Activated naive CD8-positive, alpha-beta T cell treated with anti-CD3 and anti-CD28 coated beads, Interleukin-2, amount 10 ng/mL, durations not matched to agents 7 days and 5 days (primary cell): ENCODE measurements at regions not wholly inside any gene's neighbourhood (a gene's known extent, or its start where the extent isn't known, plus 50 kb on each side); places are given as distances from the start of the nearest gene placed in this dataset.
"Not testable (repeated sequence)": the region's sequence is repeated elsewhere in the genome, so short reads cannot be mapped to it uniquely, and the experiment has no call there.

Experiments
- ATAC-seq: fragments of 150-1000 bp; cut with Tn5 transposase; one replicate; pipeline ENCODE4 v1.10.0; 2021; ENCODE audit warnings: low read depth, moderate library complexity
- POLR2A ChIA-PET: fragments of 350-600 bp; sonication (Branson Sonifier 250); formaldehyde crosslinking; loops from one replicate; lab custom pipeline; 2021; ENCODE audit warnings: antibody characterized with exemption; lab: Charles Lee
- DNase-seq: peaks from one replicate; pipeline ENCODE4 v3.0.0; 2021
- H3K27ac Mint-ChIP-seq: one replicate; pipeline ENCODE4 v1.8.0; 2022; ENCODE audit warnings: mild to moderate bottlenecking, mixed read lengths
- H3K27me3 Mint-ChIP-seq: one replicate; pipeline ENCODE4 v1.8.0; 2022; ENCODE audit warnings: mild to moderate bottlenecking, moderate library complexity, mixed read lengths
- H3K36me3 Mint-ChIP-seq: one replicate; pipeline ENCODE4 v1.8.0; 2021; ENCODE audit warnings: mild to moderate bottlenecking, mixed read lengths
- H3K4me1 Mint-ChIP-seq: one replicate; pipeline ENCODE4 v1.8.0; 2021; ENCODE audit warnings: mixed read lengths
- H3K4me3 Mint-ChIP-seq: one replicate; pipeline ENCODE4 v1.8.0; 2022; ENCODE audit warnings: mild to moderate bottlenecking, moderate library complexity, mixed read lengths
- H3K9me3 Mint-ChIP-seq: one replicate; pipeline ENCODE4 v1.8.0; 2021; ENCODE audit warnings: mixed read lengths

- POLR2A ChIA-PET: no interaction called here
- H3K27ac Mint-ChIP-seq: no peak overlapping the region
Measured at GRCh38 chr4:27789773-27790172, 929.1 kb downstream of the STIM2 start.

GRCh38 chr4:27790911-27791310, 930.3 kb downstream of the STIM2 start:
- no peaks in the 10 kb centered on the region for H3K4me1 Mint-ChIP-seq
- DNase-seq: no peak
- H3K27ac Mint-ChIP-seq: no peak overlapping the region
- H3K27me3 Mint-ChIP-seq: no peaks in the 10 kb centered on the region
- no peaks in the 10 kb centered on the region for H3K36me3 Mint-ChIP-seq
- POLR2A ChIA-PET: no interaction called here
- H3K4me3 Mint-ChIP-seq: no peak overlapping the region
- peaks cover 2% of the 10 kb centered on the region for H3K9me3 Mint-ChIP-seq
- no peak for ATAC-seq

More at GRCh38 chr4:27789773-27790172, 929.1 kb downstream of the STIM2 start:
- ATAC-seq (no peak), DNase-seq (no peak)
- Mint-ChIP-seq H3K9me3 (peaks cover 2% of the 10 kb centered on the region), H3K36me3 (no peaks in the 10 kb centered on the region), H3K4me3 (no peak overlapping the region), H3K27me3 (no peaks in the 10 kb centered on the region), H3K4me1 (no peaks in the 10 kb centered on the region)

- Mint-ChIP-seq H3K4me3 (no peak overlapping the region), H3K36me3 (no peaks in the 10 kb centered on the region)
- POLR2A ChIA-PET: no interaction called here
Measured at GRCh38 chr4:27791640-27792039, 931.0 kb downstream of the STIM2 start.

GRCh38 chr4:27807207-27807606, 946.6 kb downstream of the STIM2 start:
- ATAC-seq (no peak), DNase-seq (no peak)
- Mint-ChIP-seq H3K4me3 (no peak overlapping the region), H3K9me3 (peaks cover 4% of the 10 kb centered on the region), H3K27me3 (no peaks in the 10 kb centered on the region), H3K27ac (no peak overlapping the region), H3K36me3 (no peaks in the 10 kb centered on the region), H3K4me1 (no peaks in the 10 kb centered on the region)
- POLR2A ChIA-PET: no interaction called here

More at GRCh38 chr4:27791640-27792039, 931.0 kb downstream of the STIM2 start:
- no peak overlapping the region for H3K27ac Mint-ChIP-seq
- H3K27me3 Mint-ChIP-seq: no peaks in the 10 kb centered on the region
- no peak for DNase-seq
- H3K9me3 Mint-ChIP-seq: peaks cover 2% of the 10 kb centered on the region
- no peaks in the 10 kb centered on the region for H3K4me1 Mint-ChIP-seq
- ATAC-seq: no peak

GRCh38 chr4:27811948-27812347, 951.3 kb downstream of the STIM2 start:
- Mint-ChIP-seq H3K27me3 (no peaks in the 10 kb centered on the region), H3K9me3 (peaks cover 9% of the 10 kb centered on the region)
- POLR2A ChIA-PET: no interaction called here

GRCh38 chr4:27813226-27813625, 952.6 kb downstream of the STIM2 start:
- H3K36me3 Mint-ChIP-seq, H3K4me3 Mint-ChIP-seq, H3K27ac Mint-ChIP-seq, POLR2A ChIA-PET, H3K4me1 Mint-ChIP-seq, H3K27me3 Mint-ChIP-seq, ATAC-seq, DNase-seq: not testable (repeated sequence)
- peaks cover 11% of the 10 kb centered on the region for H3K9me3 Mint-ChIP-seq

More at GRCh38 chr4:27811948-27812347, 951.3 kb downstream of the STIM2 start:
- H3K4me1 Mint-ChIP-seq: no peaks in the 10 kb centered on the region
- no peaks in the 10 kb centered on the region for H3K36me3 Mint-ChIP-seq
- no peak overlapping the region for H3K27ac Mint-ChIP-seq
- H3K4me3 Mint-ChIP-seq: no peak overlapping the region
- ATAC-seq (no peak), DNase-seq (no peak)

- peaks cover 11% of the 10 kb centered on the region for H3K9me3 Mint-ChIP-seq
Measured at GRCh38 chr4:27813699-27814425, 953.2 kb downstream of the STIM2 start.

GRCh38 chr4:27819246-27819645, 958.6 kb downstream of the STIM2 start:
- ATAC-seq: no peak
- H3K4me1 Mint-ChIP-seq: no peaks in the 10 kb centered on the region
- H3K9me3 Mint-ChIP-seq: peaks cover 6% of the 10 kb centered on the region
- POLR2A ChIA-PET: no interaction called here
- DNase-seq: no peak
- no peaks in the 10 kb centered on the region for H3K27me3 Mint-ChIP-seq
- H3K4me3 Mint-ChIP-seq: no peak overlapping the region
- no peak overlapping the region for H3K27ac Mint-ChIP-seq
- H3K36me3 Mint-ChIP-seq: no peaks in the 10 kb centered on the region

More at GRCh38 chr4:27813699-27814425, 953.2 kb downstream of the STIM2 start:
- H3K27ac Mint-ChIP-seq, ATAC-seq, H3K4me3 Mint-ChIP-seq, H3K4me1 Mint-ChIP-seq, DNase-seq, H3K36me3 Mint-ChIP-seq, H3K27me3 Mint-ChIP-seq, POLR2A ChIA-PET: not testable (repeated sequence)

GRCh38 chr4:27828843-27829242, 968.2 kb downstream of the STIM2 start:
- Mint-ChIP-seq H3K9me3 (peaks cover 3% of the 10 kb centered on the region), H3K4me1 (no peaks in the 10 kb centered on the region), H3K27ac (no peak overlapping the region), H3K36me3 (no peaks in the 10 kb centered on the region), H3K27me3 (no peaks in the 10 kb centered on the region), H3K4me3 (no peak overlapping the region)
- no peak for ATAC-seq
- POLR2A ChIA-PET: no interaction called here
- no peak for DNase-seq

GRCh38 chr4:27830251-27830650, 969.6 kb downstream of the STIM2 start:
- Mint-ChIP-seq H3K4me1 (no peaks in the 10 kb centered on the region), H3K27me3 (no peaks in the 10 kb centered on the region), H3K36me3 (no peaks in the 10 kb centered on the region), H3K9me3 (peaks cover 2% of the 10 kb centered on the region), H3K27ac (no peak overlapping the region), H3K4me3 (no peak overlapping the region)
- no peak for ATAC-seq
- POLR2A ChIA-PET: no interaction called here
- no peak for DNase-seq

GRCh38 chr4:27835851-27836250, 975.2 kb downstream of the STIM2 start:
- Mint-ChIP-seq H3K4me1 (no peaks in the 10 kb centered on the region), H3K4me3 (no peak overlapping the region)
- POLR2A ChIA-PET: no interaction called here

GRCh38 chr4:27836523-27836922, 975.9 kb downstream of the STIM2 start:
- POLR2A ChIA-PET: no interaction called here
- ATAC-seq (no peak), DNase-seq (no peak)
- Mint-ChIP-seq H3K4me3 (no peak overlapping the region), H3K27ac (no peak overlapping the region), H3K4me1 (no peaks in the 10 kb centered on the region), H3K36me3 (no peaks in the 10 kb centered on the region), H3K9me3 (peaks cover 2% of the 10 kb centered on the region), H3K27me3 (no peaks in the 10 kb centered on the region)

More at GRCh38 chr4:27835851-27836250, 975.2 kb downstream of the STIM2 start:
- Mint-ChIP-seq H3K9me3 (peaks cover 2% of the 10 kb centered on the region), H3K27me3 (no peaks in the 10 kb centered on the region), H3K27ac (no peak overlapping the region), H3K36me3 (no peaks in the 10 kb centered on the region)
- ATAC-seq (no peak), DNase-seq (no peak)

GRCh38 chr4:27843776-27844175, 983.1 kb downstream of the STIM2 start:
- ATAC-seq (no peak), DNase-seq (no peak)
- Mint-ChIP-seq H3K27me3 (no peaks in the 10 kb centered on the region), H3K4me3 (no peak overlapping the region), H3K27ac (no peak overlapping the region), H3K9me3 (peaks cover 1% of the 10 kb centered on the region), H3K4me1 (no peaks in the 10 kb centered on the region), H3K36me3 (no peaks in the 10 kb centered on the region)
- POLR2A ChIA-PET: no interaction called here

GRCh38 chr4:27844376-27844775, 983.7 kb downstream of the STIM2 start:
- no peak overlapping the region for H3K27ac Mint-ChIP-seq
- POLR2A ChIA-PET: no interaction called here
- no peaks in the 10 kb centered on the region for H3K4me1 Mint-ChIP-seq
- ATAC-seq (no peak), DNase-seq (no peak)
- no peak overlapping the region for H3K4me3 Mint-ChIP-seq
- no peaks in the 10 kb centered on the region for H3K27me3 Mint-ChIP-seq
- H3K36me3 Mint-ChIP-seq: no peaks in the 10 kb centered on the region
- H3K9me3 Mint-ChIP-seq: peaks cover 1% of the 10 kb centered on the region
